ENCODE measurements at regions not wholly inside any gene's neighbourhood (a gene's known extent, or its start where the extent isn't known, plus 50 kb on each side); places are given as distances from the start of the nearest gene placed in this dataset.

DNA sequence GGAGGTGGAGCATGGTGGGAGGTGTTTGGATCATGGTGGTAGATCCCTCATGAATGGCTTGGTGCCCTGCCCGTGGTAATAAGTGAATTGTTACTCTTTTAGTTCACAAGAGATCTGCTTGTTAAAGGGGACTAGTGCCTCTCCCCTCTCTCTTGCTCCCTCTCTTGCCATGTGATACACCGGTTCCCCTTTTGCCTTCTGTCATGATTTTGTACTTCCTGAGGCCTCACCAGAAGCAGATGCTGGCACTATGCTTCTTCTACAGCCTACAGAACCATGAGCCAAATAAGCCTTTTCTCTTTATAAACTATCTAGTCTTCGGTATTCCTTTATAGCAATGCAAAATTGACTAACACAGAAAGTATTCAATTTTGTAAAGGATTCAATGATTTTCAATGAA, 817.1 kb downstream of the TLR4 start:
- no peak for TF ChIP-seq EZH2 (IDR thresholded peaks at IDR 0.05; ENCODE audit: low read depth)
- TF ChIP-seq, protein P1, sequence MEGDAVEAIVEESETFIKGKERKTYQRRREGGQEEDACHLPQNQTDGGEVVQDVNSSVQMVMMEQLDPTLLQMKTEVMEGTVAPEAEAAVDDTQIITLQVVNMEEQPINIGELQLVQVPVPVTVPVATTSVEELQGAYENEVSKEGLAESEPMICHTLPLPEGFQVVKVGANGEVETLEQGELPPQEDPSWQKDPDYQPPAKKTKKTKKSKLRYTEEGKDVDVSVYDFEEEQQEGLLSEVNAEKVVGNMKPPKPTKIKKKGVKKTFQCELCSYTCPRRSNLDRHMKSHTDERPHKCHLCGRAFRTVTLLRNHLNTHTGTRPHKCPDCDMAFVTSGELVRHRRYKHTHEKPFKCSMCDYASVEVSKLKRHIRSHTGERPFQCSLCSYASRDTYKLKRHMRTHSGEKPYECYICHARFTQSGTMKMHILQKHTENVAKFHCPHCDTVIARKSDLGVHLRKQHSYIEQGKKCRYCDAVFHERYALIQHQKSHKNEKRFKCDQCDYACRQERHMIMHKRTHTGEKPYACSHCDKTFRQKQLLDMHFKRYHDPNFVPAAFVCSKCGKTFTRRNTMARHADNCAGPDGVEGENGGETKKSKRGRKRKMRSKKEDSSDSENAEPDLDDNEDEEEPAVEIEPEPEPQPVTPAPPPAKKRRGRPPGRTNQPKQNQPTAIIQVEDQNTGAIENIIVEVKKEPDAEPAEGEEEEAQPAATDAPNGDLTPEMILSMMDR (conservative IDR thresholded peaks at IDR 0.05): no peak
- BruUV-seq (replicated peaks): no TSS peak
- H3K27me3 ChIP-seq (ENCODE audit: insufficient read depth, low read depth): no peaks in the 10 kb centered on the region
- no peak overlapping the region for H3K4me3 ChIP-seq
- POLR2A ChIA-PET (ENCODE audit: unreplicated experiment): no interaction called here
- no peak for DNase-seq
- H3K36me3 ChIP-seq (ENCODE audit: low read depth): no peaks in the 10 kb centered on the region
- no peaks in the 10 kb centered on the region for H4K20me1 ChIP-seq (ENCODE audit: insufficient read depth)
- H3K4me2 ChIP-seq: no peak overlapping the region
- no peaks in the 10 kb centered on the region for H3K9me2 ChIP-seq (ENCODE audit: insufficient read depth)
- no peak overlapping the region for H3K27ac ChIP-seq
- H3F3A ChIP-seq (ENCODE audit: insufficient read depth, low read depth): no peaks in the 10 kb centered on the region
- 0 out of 2 replicates have a peak, but pooled peaks cover 3% of the 10 kb centered on the region for H3K9me3 ChIP-seq (ENCODE audit: insufficient read depth, low read depth)
- intact Hi-C loops (cut with micrococcal nuclease; ENCODE audit: unreplicated experiment): loop anchor here (5.0 to 10.0 kb wide), 2 partner anchors 766 to 844 kb away; partner anchors contain the start of gene BRINP1
- H2AFZ ChIP-seq: no peak overlapping the region
- CTCF ChIA-PET: no interaction called here
- no peaks in the 10 kb centered on the region for H3K79me2 ChIP-seq (ENCODE audit: low read depth)
- H3K4me1 ChIP-seq (replicated peaks; ENCODE audit: insufficient read depth): no peaks in the 10 kb centered on the region

DNA sequence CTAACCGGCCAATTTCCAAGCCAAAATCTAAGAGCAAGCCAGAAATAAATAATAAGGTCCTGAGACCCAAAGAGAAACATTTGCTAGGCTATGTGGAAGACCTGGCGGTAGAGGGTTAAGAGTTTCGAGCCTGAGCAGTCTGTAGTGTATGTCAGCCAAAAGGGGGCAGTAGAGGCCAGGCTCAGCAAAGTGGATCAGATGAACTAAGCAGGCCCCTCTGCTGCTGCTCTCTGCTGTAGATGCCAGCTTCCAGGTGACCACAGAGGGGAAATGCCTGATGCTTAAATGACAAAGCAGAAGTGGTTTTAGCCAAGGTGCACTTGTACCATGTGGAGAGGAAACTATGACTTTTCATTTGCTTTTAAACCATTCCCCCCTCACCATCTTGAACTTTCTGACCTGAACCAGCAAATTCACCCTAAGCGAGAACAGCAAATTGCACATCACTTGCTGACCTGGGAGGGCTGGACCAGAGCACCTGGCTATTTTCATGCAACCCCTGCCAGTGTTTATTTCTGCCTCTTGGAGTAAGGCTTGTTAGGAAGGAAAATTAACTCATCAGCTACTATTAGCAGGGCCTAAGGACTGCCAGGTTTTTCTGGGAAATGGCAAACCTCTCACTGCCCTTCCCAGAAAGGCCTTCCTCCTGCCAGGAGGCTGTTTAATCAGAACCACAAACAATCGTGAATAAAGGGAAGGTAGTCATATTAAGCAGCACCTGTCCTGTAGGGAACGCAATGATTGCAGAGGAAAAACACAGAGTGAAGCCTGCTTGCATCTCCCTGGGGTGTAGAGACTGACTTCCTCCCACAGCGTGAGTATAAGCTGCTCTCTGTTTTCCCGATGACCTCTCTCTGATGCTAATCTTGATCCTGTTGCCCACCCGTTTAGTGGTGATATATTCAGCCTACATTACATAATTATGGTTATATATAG, 818.2 kb downstream of the TLR4 start:
- Histone ChIP-seq H3K27ac (no peak overlapping the region), H3K4me1 (replicated peaks; ENCODE audit: insufficient read depth) (no peaks in the 10 kb centered on the region), H3K79me2 (ENCODE audit: low read depth) (no peaks in the 10 kb centered on the region), H3K4me2 (no peak overlapping the region), H2AFZ (no peak overlapping the region), H3K9me2 (ENCODE audit: insufficient read depth) (no peaks in the 10 kb centered on the region), H3K27me3 (ENCODE audit: insufficient read depth, low read depth) (no peaks in the 10 kb centered on the region), H3K4me3 (no peak overlapping the region), H3K9me3 (ENCODE audit: insufficient read depth, low read depth) (0 out of 2 replicates have a peak, but pooled peaks cover 3% of the 10 kb centered on the region), H4K20me1 (ENCODE audit: insufficient read depth) (no peaks in the 10 kb centered on the region), H3F3A (ENCODE audit: insufficient read depth, low read depth) (no peaks in the 10 kb centered on the region), H3K36me3 (ENCODE audit: low read depth) (no peaks in the 10 kb centered on the region)
- ChIA-PET CTCF (no interaction called here), POLR2A (ENCODE audit: unreplicated experiment) (no interaction called here)
- peak in 1 of 2 experiments; percentile 36 for DNase-seq
- BruUV-seq (replicated peaks): no TSS peak
- intact Hi-C loops (cut with micrococcal nuclease; ENCODE audit: unreplicated experiment): loop anchor here (5.0 to 10.0 kb wide), 2 partner anchors 765 to 842 kb away; partner anchors contain the start of gene BRINP1
- TF ChIP-seq, protein P1 (conservative IDR thresholded peaks at IDR 0.05): peak; percentile 63
- no peak for TF ChIP-seq EZH2 (IDR thresholded peaks at IDR 0.05; ENCODE audit: low read depth)

DNA sequence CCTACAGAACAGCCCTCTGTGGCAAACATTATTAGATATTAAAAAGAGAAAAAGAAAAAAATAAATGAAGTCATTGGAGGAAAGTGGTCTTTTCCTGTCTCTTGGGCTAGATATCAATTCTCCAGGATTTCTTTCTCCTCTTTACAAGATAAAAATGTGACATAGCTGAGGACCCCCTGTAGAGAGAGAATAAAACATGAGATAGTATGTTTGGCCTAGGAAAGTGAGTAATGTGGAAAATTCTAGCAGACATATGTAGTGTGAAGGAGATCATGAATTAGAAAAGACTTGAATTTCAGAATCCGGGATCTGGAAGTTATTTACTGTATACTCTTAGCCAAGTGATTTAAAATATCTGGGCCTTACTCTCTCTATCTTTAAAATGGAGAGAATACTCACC, 823.1 kb downstream of the TLR4 start:
- intact Hi-C loops (cut with micrococcal nuclease; ENCODE audit: unreplicated experiment): loop anchor here (10.0 kb wide), 1 partner anchor 838 kb away; the partner anchor contains the start of gene BRINP1
- ChIA-PET CTCF (no interaction called here), POLR2A (ENCODE audit: unreplicated experiment) (no interaction called here)
- H3K4me2 ChIP-seq: no peak overlapping the region
- H3K79me2 ChIP-seq (ENCODE audit: low read depth): no peaks in the 10 kb centered on the region
- no peaks in the 10 kb centered on the region for H3K36me3 ChIP-seq (ENCODE audit: low read depth)
- BruUV-seq (replicated peaks): no TSS peak
- H2AFZ ChIP-seq: no peak overlapping the region
- no peak overlapping the region for H3K4me3 ChIP-seq
- no peaks in the 10 kb centered on the region for H3K9me2 ChIP-seq (ENCODE audit: insufficient read depth)
- H3K9me3 ChIP-seq (ENCODE audit: insufficient read depth, low read depth): 0 out of 2 replicates have a peak, but pooled peaks cover 3% of the 10 kb centered on the region
- TF ChIP-seq EZH2 (IDR thresholded peaks at IDR 0.05; ENCODE audit: low read depth): no peak
- TF ChIP-seq, protein P1 (conservative IDR thresholded peaks at IDR 0.05): no peak
- DNase-seq: no peak
- no peak overlapping the region for H3K27ac ChIP-seq
- H3K4me1 ChIP-seq (replicated peaks; ENCODE audit: insufficient read depth): no peaks in the 10 kb centered on the region
- H4K20me1 ChIP-seq (ENCODE audit: insufficient read depth): no peaks in the 10 kb centered on the region
- no peaks in the 10 kb centered on the region for H3K27me3 ChIP-seq (ENCODE audit: insufficient read depth, low read depth)
- no peaks in the 10 kb centered on the region for H3F3A ChIP-seq (ENCODE audit: insufficient read depth, low read depth)
